Peyer's patch (tissue), 4 donors: ENCODE measurements at regions not wholly inside any gene's neighbourhood (a gene's known extent, or its start where the extent isn't known, plus 50 kb on each side); places are given as distances from the start of the nearest gene placed in this dataset.

Experiments
- DNase-seq, 3 donors: peaks; one replicate each; pipeline ENCODE4 v3.0.0-alpha.2; 2017 to 2019
- H3K27ac ChIP-seq, 4 donors: fragments of 200-600 bp; sonication (generic); one replicate each; pipeline ENCODE4 v1.5.1; 2016 to 2019
- H3K27me3 ChIP-seq, 2 donors: fragments of 200-600 bp; sonication (generic); one replicate each; pipeline ENCODE4 v1.5.1; 2019
- H3K36me3 ChIP-seq, 3 donors: fragments of 200-600 bp; sonication (generic); one replicate each; pipeline ENCODE4 v1.5.1; 2016 to 2019
- H3K4me1 ChIP-seq, 4 donors: fragments of 200-600 bp; sonication (generic); one replicate each; pipeline ENCODE4 v1.5.1; 2016 to 2019
- H3K4me3 ChIP-seq, 4 donors: fragments of 200-600 bp; sonication (generic); 1 replicate in 3 of 4; 2 replicates in 1 of 4; pipeline ENCODE4 v1.5.1; 2016 to 2019; ENCODE audit warnings: mild to moderate bottlenecking in 1 of 4
- H3K9me3 ChIP-seq, 4 donors: fragments of 200-600 bp; sonication (generic); one replicate each; pipeline ENCODE4 v1.5.1; 2016 to 2019; ENCODE audit warnings: mild to moderate bottlenecking in 1 of 4
- CTCF ChIP-seq, 6 experiments: fragments of 450-650 bp in 4 of 6; fragments of 200-600 bp in 2 of 6; sonication (generic) in 1 of 6; IDR thresholded peaks; one replicate each; pipeline ENCODE4 v1.5.1; 2017 to 2019; ENCODE audit warnings: antibody characterized with exemption in 6 of 6, mild to moderate bottlenecking in 3 of 6, moderate library complexity in 1 of 6
- POLR2A ChIP-seq, 2 donors: fragments of 450-650 bp; IDR thresholded peaks; one replicate each; pipeline ENCODE4 v1.5.1; 2017; ENCODE audit warnings: antibody characterized with exemption in 2 of 2, mild to moderate bottlenecking in 2 of 2, moderate library complexity in 2 of 2

- Histone ChIP-seq H3K4me1 (no peaks in the 10 kb centered on the region), H3K27me3 (no peaks in the 10 kb centered on the region), H3K27ac (no peak overlapping the region), H3K4me3 (no peak overlapping the region), H3K9me3 (peaks cover 0 to 9% (median 4%) of the 10 kb centered on the region in 4 donors), H3K36me3 (no peaks in the 10 kb centered on the region)
- DNase-seq = no peak
- TF ChIP-seq CTCF (IDR thresholded peaks at IDR 0.05) = no peak
- no peak for TF ChIP-seq POLR2A (IDR thresholded peaks at IDR 0.05)
Measured at GRCh38 chr21:31442339-31442738, 98.3 kb upstream of the TIAM1 start.

- TF ChIP-seq POLR2A (IDR thresholded peaks at IDR 0.05) = no peak
- no peak for TF ChIP-seq CTCF (IDR thresholded peaks at IDR 0.05)
- no peaks in the 10 kb centered on the region for H3K4me1 ChIP-seq
- no peak overlapping the region for H3K4me3 ChIP-seq
- no peaks in the 10 kb centered on the region for H3K36me3 ChIP-seq
- no peaks in the 10 kb centered on the region for H3K9me3 ChIP-seq
- no peak for DNase-seq
- no peaks in the 10 kb centered on the region for H3K27me3 ChIP-seq
- H3K27ac ChIP-seq = no peak overlapping the region
Measured at GRCh38 chr21:31429506-31429905, 85.4 kb upstream of the TIAM1 start.

GRCh38 chr21:31426235-31426797 lies 82.3 kb upstream of the TIAM1 start:
- H3K9me3 ChIP-seq = no peaks in the 10 kb centered on the region
- H3K27ac ChIP-seq = no peak overlapping the region
- no peaks in the 10 kb centered on the region for H3K4me1 ChIP-seq
- TF ChIP-seq CTCF (IDR thresholded peaks at IDR 0.05) = no peak
- TF ChIP-seq POLR2A (IDR thresholded peaks at IDR 0.05) = no peak
- H3K4me3 ChIP-seq = no peak overlapping the region
- H3K27me3 ChIP-seq = no peaks in the 10 kb centered on the region
- DNase-seq = no peak
- no peaks in the 10 kb centered on the region for H3K36me3 ChIP-seq

- Histone ChIP-seq H3K36me3 (no peaks in the 10 kb centered on the region), H3K4me1 (no peaks in the 10 kb centered on the region), H3K9me3 (no peaks in the 10 kb centered on the region), H3K4me3 (no peak overlapping the region), H3K27ac (no peak overlapping the region), H3K27me3 (no peaks in the 10 kb centered on the region)
- DNase-seq = no peak
- TF ChIP-seq POLR2A (IDR thresholded peaks at IDR 0.05) = no peak
Measured at GRCh38 chr21:31425138-31425537, 81.1 kb upstream of the TIAM1 start.

- DNase-seq = no peak
- Histone ChIP-seq H3K27me3 (no peaks in the 10 kb centered on the region), H3K27ac (no peak overlapping the region), H3K9me3 (no peaks in the 10 kb centered on the region), H3K4me1 (no peaks in the 10 kb centered on the region), H3K4me3 (no peak overlapping the region), H3K36me3 (no peaks in the 10 kb centered on the region)
- no peak for TF ChIP-seq POLR2A (IDR thresholded peaks at IDR 0.05)
Measured at GRCh38 chr21:31424058-31424457, 80.0 kb upstream of the TIAM1 start.

GRCh38 chr21:31420988-31421387 lies 76.9 kb upstream of the TIAM1 start:
- no peaks in the 10 kb centered on the region for H3K4me1 ChIP-seq
- no peaks in the 10 kb centered on the region for H3K9me3 ChIP-seq
- no peak overlapping the region for H3K27ac ChIP-seq
- no peak for DNase-seq
- H3K4me3 ChIP-seq = no peak overlapping the region
- TF ChIP-seq CTCF (IDR thresholded peaks at IDR 0.05) (no peak), POLR2A (IDR thresholded peaks at IDR 0.05) (no peak)
- no peaks in the 10 kb centered on the region for H3K27me3 ChIP-seq
- no peaks in the 10 kb centered on the region for H3K36me3 ChIP-seq

GRCh38 chr21:31420354-31420753 lies 76.3 kb upstream of the TIAM1 start:
- Histone ChIP-seq H3K9me3 (no peaks in the 10 kb centered on the region), H3K4me3 (no peak overlapping the region), H3K27ac (no peak overlapping the region), H3K4me1 (no peaks in the 10 kb centered on the region), H3K27me3 (no peaks in the 10 kb centered on the region), H3K36me3 (no peaks in the 10 kb centered on the region)
- no peak for DNase-seq
- TF ChIP-seq CTCF (IDR thresholded peaks at IDR 0.05) (no peak), POLR2A (IDR thresholded peaks at IDR 0.05) (no peak)
